NT2/D1 (cell line): ENCODE measurements at regions not wholly inside any gene's neighbourhood (a gene's known extent, or its start where the extent isn't known, plus 50 kb on each side); places are given as distances from the start of the nearest gene placed in this dataset.

ENCODE experiments used
- DNase-seq: peaks from one replicate; pipeline ENCODE4 v3.0.0-alpha.2; 2011; ENCODE audit warnings: low read depth, low spot score
- H3K27me3 ChIP-seq: 2 replicates; pipeline ENCODE4 v1.6.0; 2011; ENCODE audit warnings: mild to moderate bottlenecking; ENCODE audit not compliant: insufficient read length, insufficient read depth
- H3K36me3 ChIP-seq: 2 replicates; pipeline ENCODE4 v1.6.1; 2011; ENCODE audit warnings: mild to moderate bottlenecking, low read length, mixed read lengths; ENCODE audit not compliant: insufficient read depth, insufficient read length
- H3K4me1 ChIP-seq: 2 replicates; pipeline ENCODE4 v1.5.1; 2011; ENCODE audit not compliant: insufficient read depth, insufficient read length
- H3K4me3 ChIP-seq: 2 replicates; pipeline ENCODE4 v1.5.1; 2011; ENCODE audit warnings: low read depth; ENCODE audit not compliant: insufficient read length
- H3K9ac ChIP-seq: 2 replicates; pipeline ENCODE4 v1.6.0; 2011; ENCODE audit warnings: low read depth; ENCODE audit not compliant: insufficient read length
- H3K9me3 ChIP-seq: 2 replicates; pipeline ENCODE4 v1.5.1; 2011; ENCODE audit warnings: mild to moderate bottlenecking, low read length; ENCODE audit not compliant: insufficient read depth
- SUZ12 ChIP-seq: IDR thresholded peaks from 2 replicates; pipeline ENCODE4 v1.6.1; 2011; ENCODE audit not compliant: insufficient read length, insufficient read depth; ENCODE audit errors: extremely low read depth
- YY1 ChIP-seq: IDR thresholded peaks from 2 replicates; pipeline ENCODE4 v1.6.1; 2011; ENCODE audit not compliant: insufficient read length, insufficient read depth
- ZNF274 ChIP-seq: IDR thresholded peaks from 2 replicates; pipeline ENCODE4 v1.6.1; 2011; ENCODE audit warnings: mild to moderate bottlenecking, low read depth, low read length

DNA sequence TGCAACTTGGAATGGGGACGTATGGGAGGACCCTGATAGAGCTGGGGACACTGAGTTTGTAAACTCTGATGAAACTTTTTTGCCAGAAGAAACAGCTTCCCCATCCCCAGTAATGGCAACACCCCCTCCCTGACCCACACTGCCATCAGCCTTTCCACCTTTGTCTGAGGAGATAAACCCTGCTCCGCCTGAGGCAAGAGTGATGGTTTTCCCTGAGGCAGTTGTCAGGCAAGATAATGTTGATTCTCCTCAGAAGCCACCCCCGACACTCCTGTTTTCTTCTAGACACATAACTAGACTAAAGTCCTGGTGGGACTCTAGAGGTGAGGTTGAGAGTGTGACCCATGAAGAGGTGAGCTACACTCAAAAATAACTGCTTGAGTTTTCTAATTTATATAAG is 71.9 kb upstream of the STK26 start:
- Histone ChIP-seq H3K27me3 (no peaks in the 10 kb centered on the region), H3K4me3 (no peak overlapping the region), H3K4me1 (no peaks in the 10 kb centered on the region), H3K9me3 (no peaks in the 10 kb centered on the region), H3K36me3 (no peaks in the 10 kb centered on the region), H3K9ac (no peak overlapping the region)
- no peak for DNase-seq
- no peak for TF ChIP-seq SUZ12
- TF ChIP-seq YY1 = no peak
- TF ChIP-seq ZNF274 = no peak

DNA sequence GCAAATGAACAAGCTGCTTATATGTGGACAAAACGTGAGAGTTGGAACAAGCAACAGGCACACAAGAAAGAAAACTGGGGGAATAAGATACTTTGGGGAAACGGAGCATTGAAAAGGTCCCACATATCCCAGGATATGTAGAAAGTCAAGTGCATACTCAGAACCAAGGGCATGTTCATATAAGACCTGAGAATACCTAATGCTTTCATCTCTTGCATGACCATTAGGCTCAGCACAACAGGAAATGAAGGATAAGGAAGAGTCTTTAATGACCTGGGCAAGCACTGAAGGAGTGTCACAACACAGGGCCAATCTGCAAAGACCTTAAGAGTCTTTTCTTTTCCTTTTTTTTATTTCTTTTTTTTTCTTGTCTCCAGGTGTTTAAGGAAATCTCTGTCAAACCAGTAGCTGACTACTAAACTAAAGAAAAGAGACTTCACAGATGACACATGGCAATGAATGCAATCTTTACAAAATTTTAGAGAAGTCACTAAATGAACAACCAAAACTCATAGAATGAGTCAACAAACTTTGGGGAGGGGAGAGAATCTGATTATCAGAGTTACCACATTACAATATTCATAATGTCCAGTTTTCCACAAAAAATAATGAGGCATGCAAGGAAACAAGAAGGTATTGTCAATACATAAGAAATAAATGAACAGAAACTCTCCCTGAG is 67.9 kb upstream of the STK26 start:
- Histone ChIP-seq H3K36me3 (no peaks in the 10 kb centered on the region), H3K4me1 (no peaks in the 10 kb centered on the region), H3K27me3 (no peaks in the 10 kb centered on the region), H3K4me3 (no peak overlapping the region), H3K9me3 (no peaks in the 10 kb centered on the region), H3K9ac (no peak overlapping the region)
- no peak for DNase-seq
- TF ChIP-seq SUZ12 (no peak), ZNF274 (no peak), YY1 (no peak)

DNA sequence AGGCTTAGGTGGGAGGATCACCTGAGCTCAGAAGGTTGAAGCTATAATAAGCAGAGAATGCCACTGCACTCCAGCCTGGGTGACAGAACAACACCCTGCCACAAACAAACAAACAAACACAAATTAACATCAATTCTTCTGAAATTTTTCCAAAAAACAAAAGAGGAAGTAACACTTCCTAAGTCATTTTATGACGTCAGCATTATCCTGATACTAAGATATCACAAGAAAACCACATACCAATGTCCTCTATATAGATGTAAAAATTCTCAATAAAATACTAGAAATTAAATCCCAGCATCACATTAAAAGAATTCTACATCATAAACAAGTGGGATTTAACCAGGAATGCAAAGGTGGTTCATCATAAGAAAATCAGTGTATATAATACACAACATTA is 64.4 kb upstream of the STK26 start:
- TF ChIP-seq ZNF274 (no peak), YY1 (no peak), SUZ12 (no peak)
- no peak for DNase-seq
- Histone ChIP-seq H3K4me1 (no peaks in the 10 kb centered on the region), H3K36me3 (no peaks in the 10 kb centered on the region), H3K27me3 (no peaks in the 10 kb centered on the region), H3K4me3 (no peak overlapping the region), H3K9me3 (no peaks in the 10 kb centered on the region), H3K9ac (no peak overlapping the region)

DNA sequence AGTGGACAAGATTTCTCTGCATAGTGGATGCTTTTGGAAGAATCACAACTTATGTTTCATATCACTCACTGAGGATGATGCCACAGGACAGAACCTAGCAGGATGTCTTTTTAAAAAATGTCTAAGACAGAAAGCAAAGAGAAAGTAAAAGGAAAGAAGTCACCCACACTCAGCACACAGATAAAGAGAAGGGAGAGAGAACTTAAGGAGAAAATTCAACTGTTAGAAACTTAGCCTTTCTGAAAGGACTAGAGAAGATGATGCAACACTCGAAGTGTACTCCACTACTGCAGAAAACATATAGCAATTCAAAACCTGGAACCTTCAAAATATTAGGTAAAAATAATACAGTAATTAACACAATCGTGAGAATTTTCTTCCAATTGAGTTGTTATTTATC is 52.8 kb upstream of the STK26 start:
- H3K9ac ChIP-seq = no peak overlapping the region
- no peaks in the 10 kb centered on the region for H3K9me3 ChIP-seq
- H3K27me3 ChIP-seq = no peaks in the 10 kb centered on the region
- DNase-seq = no peak
- no peaks in the 10 kb centered on the region for H3K4me1 ChIP-seq
- H3K36me3 ChIP-seq = no peaks in the 10 kb centered on the region
- TF ChIP-seq ZNF274 (no peak), SUZ12 (no peak), YY1 (no peak)
- H3K4me3 ChIP-seq = no peak overlapping the region
